CD4-positive, alpha-beta T cell treated with Interleukin-15 for 4 hours (primary cell): ENCODE measurements at regions not wholly inside any gene's neighbourhood (a gene's known extent, or its start where the extent isn't known, plus 50 kb on each side); places are given as distances from the start of the nearest gene placed in this dataset.

Experiments
- DNase-seq: peaks from one replicate; pipeline ENCODE4 v3.0.0-alpha.2; 2020; ENCODE audit warnings: low spot score

DNA sequence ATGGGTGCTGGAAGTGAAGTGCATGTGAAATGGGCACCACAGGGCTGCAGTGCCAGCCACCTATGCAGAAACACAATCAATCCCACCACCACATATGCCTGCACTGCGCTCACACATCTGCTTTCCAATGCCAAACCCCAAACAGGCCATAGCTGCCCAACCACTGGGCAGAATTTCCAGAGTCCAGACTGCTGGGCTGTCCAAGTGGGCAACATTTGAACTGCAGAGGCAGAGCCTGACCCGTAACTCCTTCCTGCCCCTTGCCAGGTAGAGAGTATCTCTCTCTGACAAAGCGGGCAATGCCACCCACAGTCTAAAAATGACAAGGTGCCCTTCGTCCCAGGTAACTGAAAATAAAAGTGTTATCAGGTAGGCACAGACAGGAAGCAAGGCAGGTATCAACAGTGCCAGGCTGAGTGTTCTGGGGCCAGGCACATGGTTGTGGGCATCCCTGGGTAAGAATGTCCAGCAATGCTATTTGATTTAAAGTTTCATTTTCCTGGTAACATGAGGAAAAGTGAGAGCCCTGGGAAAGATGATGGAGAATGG is 79.5 kb downstream of the FOXA2 start:
- no peak for DNase-seq

DNA sequence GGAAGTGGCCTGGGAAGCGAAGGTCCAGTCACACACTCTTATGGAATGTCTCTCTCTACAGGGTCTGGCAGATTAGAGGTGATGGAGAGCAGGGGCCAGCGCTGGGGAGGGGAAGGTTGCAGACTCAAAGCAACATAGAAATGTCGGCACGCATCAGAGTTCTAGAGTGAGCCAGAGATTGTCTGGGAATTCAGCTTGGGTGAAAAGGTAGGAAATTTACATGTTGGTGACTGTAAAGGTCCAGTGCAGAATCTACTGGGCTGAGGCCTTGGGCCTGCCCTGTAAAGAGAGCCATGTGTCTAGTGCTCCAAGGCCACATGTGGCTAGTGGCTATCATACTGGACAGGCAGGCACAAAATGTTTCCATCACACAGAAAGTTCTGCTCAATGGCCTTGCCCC is 80.8 kb downstream of the FOXA2 start:
- no peak for DNase-seq

DNA sequence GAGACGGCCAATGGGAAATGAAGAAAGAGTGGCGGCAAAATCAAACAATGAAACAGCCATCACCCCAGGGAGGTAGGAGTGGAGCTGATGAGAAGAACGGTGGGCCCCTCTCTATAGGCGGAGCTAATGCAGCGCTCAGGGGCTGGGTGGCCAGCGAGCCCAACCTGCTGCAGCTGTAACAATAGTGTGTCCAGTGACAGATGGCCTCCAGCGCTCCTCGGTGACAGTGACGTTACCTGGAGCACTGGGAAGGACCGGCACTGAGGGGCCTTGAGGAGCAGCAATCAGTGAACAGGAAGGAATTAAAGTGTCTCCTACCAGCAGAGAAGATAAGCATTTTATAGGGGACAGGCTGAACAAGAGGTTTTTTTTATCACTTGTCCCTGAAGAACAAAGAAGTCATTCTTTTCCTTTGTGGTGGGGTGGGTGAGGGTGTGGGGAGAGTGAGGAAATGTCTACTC is 81.6 kb downstream of the FOXA2 start:
- no peak for DNase-seq

DNA sequence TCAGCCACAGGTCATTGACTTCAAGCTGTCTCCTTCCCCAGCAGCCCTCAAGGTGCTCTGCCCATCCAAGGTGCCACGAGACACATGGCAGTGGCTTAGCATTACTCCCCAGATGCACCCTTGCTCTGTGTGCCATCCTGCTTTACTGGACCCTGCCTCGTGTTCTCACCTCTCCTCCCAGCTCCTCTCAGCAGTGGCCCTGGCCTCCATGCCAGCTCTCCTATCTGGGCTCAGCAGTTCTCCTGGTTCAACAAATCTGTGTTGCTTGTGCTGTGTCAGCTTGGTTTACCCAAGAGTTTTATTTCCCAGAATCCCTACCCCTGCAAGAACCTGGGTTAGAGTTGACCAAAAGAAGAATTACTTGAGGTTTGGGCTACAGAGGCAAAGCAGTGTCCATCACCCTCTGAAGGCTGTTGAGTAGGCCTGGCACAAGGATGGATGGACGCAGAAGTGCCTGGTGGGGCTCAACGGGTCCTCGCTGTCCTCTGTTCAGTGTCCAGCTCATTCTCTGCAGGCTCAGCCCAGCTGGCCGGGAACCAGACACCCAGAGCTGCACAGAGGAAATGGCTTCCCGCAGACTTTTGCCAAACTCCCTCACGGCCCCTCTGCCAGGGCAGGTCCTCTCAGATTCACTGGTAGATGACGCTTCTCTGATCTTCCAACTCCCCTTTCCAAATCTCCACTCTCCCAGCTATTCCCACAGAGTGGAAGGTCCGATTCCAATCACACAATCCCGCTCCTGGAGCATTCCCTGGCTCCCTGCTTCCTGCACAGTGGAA is 82.6 kb downstream of the FOXA2 start:
- DNase-seq: no peak

DNA sequence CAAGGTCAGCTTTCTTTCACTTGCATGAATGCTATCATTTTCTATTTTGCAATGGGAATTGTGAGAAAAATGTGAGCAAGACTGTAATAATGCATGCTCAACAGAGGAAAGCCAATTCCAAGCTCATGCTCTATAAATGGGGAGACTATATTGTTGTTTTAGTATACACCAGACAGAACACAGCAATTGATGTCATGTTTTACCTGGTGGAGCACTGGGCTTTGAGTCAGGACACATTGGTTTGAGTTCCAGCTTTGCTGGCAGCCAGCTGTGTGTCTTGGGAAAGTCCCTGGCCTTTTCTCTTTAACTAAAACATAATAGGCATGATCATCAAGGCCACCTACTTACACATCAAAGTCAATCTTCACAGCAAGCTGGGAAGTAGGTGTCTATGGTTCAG is 83.3 kb downstream of the FOXA2 start:
- no peak for DNase-seq

DNA sequence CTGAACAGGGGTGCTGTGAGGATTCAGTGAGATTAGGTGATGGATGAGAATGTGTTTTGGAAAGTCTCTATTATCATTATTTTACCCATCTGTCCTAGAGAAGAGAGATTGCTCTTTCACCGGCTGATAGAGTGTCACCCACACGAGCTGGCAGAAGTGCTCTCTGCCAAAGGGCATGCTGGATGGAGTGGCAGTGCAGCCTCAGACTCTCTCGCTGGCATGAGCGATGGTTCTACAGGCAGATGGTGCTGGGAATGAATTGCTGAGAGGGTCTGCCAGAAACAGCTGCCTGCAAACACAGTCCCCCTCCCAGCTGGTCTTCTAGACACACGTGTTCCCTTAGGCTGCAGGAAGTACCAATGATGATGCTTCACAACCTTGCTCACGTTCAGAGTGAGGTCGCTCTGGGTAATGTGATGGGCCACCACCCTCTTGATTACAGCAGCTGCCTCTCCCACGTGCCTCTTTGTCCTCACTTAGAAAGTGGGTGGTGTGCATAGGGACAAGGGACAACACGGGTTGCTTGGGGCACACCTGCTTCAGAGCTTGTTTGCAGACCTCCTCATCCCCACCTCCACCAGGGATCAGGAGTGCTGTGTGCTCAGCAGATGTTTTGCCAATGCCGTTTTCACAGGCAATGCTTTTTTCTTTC is 84.7 kb downstream of the FOXA2 start:
- DNase-seq: no peak

DNA sequence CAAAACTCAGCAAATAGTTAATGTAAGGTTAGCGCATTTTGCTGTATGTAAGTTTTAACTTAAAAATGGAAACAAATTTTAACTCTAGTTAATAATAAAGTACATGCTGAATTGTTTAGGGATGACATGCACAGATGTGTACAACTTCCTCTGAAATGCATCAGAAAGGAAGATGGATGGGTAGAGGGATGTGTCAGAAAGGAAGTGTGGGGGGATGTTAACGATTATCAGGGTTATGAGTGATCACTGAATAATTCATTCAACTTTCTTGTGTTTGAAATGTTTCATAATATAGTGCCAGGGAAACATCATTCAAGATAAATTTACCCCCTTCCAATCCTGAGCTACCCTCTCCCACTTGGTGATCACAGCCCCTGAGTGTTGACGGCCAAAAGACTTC is 87.6 kb downstream of the FOXA2 start:
- DNase-seq: no peak

DNA sequence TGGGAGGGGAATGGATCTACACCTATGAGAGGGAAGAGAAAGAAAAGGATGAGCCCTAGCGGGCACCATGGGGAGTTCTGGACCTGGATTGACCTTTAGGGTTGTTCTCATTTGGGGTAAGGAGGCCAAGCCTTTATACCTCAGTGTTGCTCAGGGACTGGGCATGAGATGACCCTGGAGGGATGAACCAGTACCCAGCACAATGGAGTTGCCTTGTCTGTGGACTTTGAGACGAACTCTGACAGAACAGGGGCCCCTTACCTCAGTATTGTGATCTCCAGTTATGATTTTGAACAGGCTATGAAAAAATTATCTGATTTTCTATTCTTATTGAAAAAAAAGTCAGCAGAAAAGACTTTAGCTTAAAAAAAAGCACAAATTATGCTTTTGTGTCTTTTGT is 88.6 kb downstream of the FOXA2 start:
- no peak for DNase-seq

DNA sequence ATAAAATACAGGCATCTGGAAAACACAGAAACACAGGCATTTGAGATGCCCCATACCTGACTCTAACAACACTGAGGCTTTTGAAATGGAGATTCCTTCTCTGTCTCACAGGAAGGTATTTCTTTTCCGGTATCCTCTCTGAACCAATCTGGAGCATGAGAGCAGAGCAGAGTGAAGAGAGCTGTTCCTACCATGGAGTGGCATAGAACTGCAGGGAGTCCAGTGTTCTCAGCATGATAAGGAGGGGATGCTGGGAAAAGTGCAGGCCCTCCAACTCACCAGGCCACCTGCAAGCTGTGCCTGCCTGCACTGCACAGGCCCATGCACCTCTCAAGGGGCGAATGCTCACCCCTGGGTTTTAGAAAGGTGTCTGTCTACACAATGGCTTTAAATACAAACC is 89.2 kb downstream of the FOXA2 start:
- no peak for DNase-seq

DNA sequence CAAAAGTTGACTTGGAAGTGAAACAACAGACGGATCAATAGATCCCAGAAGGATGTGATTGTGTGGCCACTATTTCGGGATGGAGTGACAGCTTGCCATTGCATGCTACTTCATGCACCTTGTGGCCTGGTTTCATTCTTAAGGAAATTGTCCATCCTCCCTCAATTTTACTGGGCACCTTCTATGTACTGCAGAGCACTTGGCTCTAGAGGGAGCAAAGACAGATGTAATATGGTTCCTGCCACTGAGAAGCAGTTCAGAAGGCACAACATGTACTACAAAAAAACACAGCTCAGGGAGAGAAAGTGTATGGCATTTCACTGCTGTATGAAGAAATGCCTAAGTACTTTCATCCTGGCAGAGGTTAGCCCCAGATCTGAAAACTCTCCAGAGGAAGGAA is 91.9 kb downstream of the FOXA2 start:
- no peak for DNase-seq

DNA sequence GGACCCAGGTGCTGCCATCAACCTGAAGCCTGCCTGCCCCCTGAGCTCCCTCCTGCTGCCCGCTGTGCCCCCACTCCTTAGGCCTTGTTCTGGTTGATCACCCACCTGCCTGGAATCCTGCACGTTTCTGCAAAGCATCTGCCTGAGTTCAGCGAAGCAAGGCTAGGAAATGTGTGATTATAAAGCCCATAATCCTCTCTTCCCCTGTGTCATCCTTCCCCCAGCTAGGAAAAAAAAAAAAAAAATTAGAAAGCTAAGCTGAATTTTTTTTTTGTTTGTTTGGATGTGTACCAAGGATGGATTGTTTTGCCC is 93.2 kb downstream of the FOXA2 start:
- DNase-seq: no peak

DNA sequence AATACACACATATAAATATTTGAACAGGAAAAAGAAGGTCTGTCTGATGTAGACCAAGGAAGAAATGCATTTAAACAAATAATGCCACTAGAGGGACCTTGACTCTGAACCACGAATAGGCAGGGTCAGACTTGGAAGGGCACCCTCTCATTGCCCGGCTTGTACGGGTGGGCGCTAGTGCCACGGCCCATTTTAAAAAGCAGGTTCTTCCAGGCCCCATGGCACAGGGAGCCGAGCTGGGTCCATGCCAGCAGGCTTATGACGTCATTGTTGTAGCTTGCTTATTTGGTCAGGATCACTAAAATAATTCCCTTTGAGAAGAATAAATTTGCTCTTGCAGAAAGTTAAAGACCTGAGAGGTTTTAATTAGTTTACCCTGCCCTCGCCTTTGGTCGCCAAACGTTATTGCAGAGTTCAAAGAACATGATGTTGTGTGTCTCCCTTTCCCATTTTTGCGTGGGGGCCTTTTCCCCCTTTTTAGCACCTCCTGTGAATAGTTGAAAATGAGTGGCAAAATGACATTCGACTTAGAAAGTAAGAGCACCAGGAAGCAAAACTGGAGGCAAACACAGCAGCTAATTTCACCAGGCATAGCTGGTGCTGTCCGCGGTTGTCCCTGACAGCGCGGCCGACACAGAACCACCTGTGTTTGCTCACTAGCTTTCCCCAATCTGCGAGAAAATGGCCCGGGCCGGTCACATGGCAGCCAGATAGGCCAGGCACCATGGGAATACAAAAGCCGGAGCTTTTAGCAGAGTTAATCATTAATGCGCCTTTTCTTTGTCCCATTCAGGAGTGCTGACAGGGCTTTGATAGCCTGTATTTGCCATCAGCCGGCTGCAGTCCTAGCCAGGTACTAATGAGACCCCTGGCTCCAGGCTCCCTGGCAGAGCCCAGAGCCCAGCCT is 93.8 kb downstream of the FOXA2 start:
- no peak for DNase-seq

DNA sequence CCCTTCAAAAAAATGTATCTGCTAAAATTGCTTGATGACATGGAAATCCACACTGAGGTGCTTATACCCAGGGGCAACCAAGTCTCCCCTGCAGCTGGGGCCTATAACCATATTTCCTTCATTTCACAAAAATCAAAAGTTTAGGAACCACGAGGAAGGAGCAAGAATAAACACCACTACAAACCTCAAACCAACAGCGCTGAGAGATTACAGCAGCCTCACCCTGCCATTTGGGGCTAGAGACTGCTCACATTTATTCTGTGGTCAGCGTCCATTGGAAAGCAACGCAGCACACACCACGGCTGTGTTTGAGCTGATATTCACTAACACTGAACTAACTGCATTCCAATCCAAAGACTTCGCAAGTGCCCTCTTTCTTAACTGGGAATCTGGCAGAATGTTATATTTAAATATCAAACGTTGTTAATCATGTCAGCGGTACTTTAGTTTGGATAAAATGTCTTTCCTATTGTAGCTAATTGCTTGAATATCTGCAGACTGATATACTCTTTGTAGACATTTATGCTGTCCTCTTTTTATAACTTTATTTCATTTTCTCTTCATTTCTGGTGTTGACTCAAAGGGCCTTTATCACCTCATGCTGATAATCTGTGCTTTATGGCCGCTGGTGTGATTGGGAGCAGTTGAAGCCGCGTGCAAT is 94.6 kb downstream of the FOXA2 start:
- no peak for DNase-seq

DNA sequence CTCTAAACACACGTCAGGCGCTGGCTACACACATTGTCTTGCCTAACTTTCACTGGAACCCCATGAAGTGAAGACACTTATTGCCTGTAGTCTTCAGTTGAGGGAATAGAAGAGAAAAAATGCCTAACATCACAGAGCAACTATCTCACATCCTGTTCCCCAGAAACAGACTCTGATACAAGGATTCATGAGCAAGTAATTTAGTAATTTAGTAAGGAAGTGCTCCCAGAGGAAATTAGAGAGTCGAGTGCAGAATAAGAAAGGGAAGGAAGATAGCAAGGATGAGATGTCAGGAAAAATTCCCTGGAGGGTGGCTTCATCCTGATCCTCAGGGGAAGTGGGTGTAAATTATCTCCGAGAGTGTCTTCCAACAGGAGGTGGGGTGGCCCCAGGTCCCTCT is 104.0 kb downstream of the FOXA2 start:
- no peak for DNase-seq

DNA sequence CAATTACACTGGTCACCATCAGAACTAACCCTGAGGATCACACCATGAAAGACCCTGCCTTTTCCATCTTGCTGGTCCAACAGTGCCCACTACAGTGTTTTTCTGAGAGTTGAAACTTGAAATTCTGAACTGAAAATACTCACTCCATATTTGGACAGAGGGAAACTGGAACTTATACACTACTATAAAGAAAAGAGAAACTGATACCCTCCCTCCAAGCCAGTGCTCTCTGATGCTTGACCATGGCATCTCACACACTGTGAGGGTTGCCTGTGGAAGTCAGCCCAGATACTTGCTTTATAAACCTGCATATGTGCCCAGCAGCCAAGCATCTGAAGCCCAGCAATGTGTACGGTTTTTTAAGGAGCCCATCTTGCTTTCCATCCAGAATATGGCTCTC is 108.7 kb downstream of the FOXA2 start:
- DNase-seq: no peak

DNA sequence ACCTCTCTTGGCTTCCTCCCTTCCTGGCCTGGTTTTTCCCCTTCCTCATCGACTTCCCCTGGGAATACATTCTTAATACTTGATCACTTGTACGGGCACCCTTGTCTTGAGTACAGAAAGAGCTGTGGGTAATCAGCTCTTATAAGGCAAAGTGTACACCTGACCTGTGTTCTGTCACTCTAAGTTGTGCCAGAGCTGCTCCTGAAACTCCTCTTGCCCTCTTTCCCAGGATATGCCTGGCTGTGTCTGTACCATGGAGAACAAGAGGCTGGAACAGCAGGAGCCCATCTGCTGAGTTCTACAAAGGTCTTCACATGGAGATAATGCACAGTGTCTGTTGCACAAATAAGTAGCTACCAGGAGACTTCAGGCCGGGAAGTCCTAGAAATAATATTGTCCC is 110.1 kb downstream of the FOXA2 start:
- no peak for DNase-seq

DNA sequence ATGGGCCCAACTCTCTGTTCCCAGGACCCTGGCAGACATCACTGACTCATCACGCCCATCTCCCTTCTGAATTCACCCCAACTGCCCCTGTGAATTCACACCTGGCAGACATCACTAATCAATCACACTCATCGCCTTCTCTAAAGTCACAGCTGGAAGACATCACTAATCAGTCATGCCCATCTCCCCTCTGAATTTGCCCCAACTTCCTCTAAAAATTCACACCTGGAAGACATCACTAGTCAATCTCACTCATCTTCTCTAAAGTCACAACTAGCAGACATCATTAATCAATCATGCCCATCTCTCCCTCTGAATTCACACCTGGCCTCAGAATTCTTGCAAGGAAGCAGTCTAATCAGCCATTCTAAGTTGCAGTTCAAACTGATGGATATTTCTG is 111.1 kb downstream of the FOXA2 start:
- no peak for DNase-seq

DNA sequence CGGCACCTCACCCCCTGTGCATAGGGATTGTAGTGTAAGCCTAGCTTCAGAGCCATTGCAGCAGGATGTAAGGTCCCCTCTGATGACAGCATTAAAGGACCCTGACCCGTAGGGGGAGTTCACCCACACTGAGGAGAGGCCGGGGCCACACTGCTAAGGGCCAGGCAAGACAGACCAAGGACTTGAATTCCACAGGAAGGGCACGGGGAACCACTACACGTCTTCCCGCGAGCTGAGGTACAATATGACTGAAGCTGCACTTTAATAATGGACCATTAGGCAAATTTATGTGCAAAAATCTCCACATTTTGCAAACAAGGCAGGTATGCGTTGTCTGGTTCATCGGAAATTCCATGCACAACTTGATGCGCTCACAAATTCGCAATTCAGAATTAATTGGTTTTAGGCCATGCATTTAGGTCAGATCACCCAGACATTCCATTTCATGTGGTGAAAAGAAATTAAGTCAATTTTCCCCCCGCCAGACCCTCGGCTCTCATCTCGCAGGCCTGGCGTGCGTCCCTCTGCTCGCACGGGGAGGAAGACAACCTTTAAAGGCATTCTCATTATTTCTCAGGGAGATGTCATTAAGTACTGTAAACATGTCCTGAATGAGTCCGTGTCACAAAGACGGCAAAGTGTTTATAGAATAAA is 111.8 kb downstream of the FOXA2 start:
- DNase-seq: no peak

DNA sequence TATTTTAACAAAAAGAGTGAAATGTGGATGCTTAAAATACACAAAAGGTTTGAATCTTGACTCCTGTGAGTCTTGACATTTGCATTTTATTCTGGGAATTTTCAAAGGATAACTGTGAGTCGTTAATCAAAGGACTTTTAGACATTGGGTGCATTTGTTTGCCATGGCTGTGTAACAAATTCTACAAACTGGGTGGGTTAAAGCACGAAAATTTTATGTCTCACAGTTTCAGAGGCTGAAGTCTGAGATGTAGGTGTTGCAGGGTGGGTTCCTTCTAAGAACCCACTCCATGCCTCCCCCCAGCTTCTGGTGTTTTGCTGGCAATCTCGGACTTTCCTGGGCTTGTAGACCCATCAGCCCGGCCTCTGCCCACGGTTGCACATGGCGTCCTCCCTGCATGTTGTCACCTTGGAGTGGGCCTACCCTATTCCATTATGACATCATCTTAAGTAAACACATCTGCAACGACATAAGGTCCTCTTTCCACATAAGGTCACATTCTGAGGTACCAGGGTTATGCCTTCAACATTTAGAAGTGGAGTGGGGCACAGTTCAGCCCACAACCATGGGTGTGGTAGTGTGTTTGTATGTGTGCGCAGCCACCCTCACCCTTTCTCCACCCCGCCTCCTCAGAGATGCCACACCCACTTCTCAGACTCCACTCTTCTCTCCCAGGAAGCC is 113.1 kb downstream of the FOXA2 start:
- no peak for DNase-seq

DNA sequence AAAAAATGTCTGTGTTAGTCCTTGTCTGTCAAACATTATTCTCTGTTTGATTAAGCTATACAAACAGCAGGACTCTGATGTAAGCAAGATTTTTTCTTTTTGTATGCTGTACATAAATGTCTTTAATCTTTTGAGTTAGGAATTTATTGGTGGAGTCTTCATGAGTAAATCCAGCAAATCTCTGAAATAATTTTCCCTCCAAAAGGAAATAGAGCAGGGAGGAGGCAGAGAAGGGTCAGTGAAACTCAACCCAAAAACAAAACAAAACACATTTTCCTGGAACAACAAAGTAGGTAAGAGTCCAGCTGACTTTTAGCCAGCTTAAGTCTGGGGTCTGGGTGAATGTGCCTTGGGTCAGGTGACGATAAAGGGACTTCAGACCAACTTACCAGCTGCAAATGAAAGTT is 113.7 kb downstream of the FOXA2 start:
- no peak for DNase-seq
